NB4 (cell line): ENCODE measurements at regions not wholly inside any gene's neighbourhood (a gene's known extent, or its start where the extent isn't known, plus 50 kb on each side); places are given as distances from the start of the nearest gene placed in this dataset.

Source experiments
- DNase-seq: peaks from one replicate; pipeline ENCODE4 v3.0.0; 2010; ENCODE audit warnings: low read depth
- H3K4me3 ChIP-seq: one replicate; pipeline ENCODE4 v1.5.1; 2011; ENCODE audit warnings: mild to moderate bottlenecking, low read depth, low read length, moderate library complexity
- CTCF ChIP-seq: IDR thresholded peaks from one replicate; pipeline ENCODE4 v1.5.1; 2012; ENCODE audit warnings: low read depth, low read length
- MAX ChIP-seq: IDR thresholded peaks from 2 replicates; pipeline ENCODE4 v1.6.1; 2011; ENCODE audit warnings: low read depth, low read length
- MYC ChIP-seq: IDR thresholded peaks from 2 replicates; pipeline ENCODE4 v1.6.1; 2011; ENCODE audit warnings: low read depth, low read length
- POLR2A ChIP-seq: IDR thresholded peaks from 2 replicates; pipeline ENCODE4 v1.6.1; 2011; ENCODE audit warnings: mild to moderate bottlenecking; ENCODE audit not compliant: insufficient read length; ENCODE audit errors: extremely low read depth

- no peak for DNase-seq
- no peak overlapping the region for H3K4me3 ChIP-seq
- TF ChIP-seq MAX (no peak), MYC (no peak), CTCF (no peak)
Measured at GRCh38 chr16:74029115-74029792, 267.4 kb upstream of the PSMD7 start.

GRCh38 chr16:74026373-74027281 is 270.0 kb upstream of the PSMD7 start:
- no peak for TF ChIP-seq MYC
- TF ChIP-seq MAX = no peak
- no peak for TF ChIP-seq CTCF
- no peak for TF ChIP-seq POLR2A
- no peak for DNase-seq
- H3K4me3 ChIP-seq = no peak overlapping the region

- no peak for DNase-seq
- H3K4me3 ChIP-seq = no peak overlapping the region
- TF ChIP-seq MYC (no peak), MAX (no peak), POLR2A (no peak), CTCF (no peak)
Measured at GRCh38 chr16:74024953-74025352, 271.7 kb upstream of the PSMD7 start.

GRCh38 chr16:74020095-74020670 is 276.4 kb upstream of the PSMD7 start:
- H3K4me3 ChIP-seq = no peak overlapping the region
- TF ChIP-seq POLR2A (no peak), MAX (no peak), MYC (no peak), CTCF (no peak)
- no peak for DNase-seq

- no peak overlapping the region for H3K4me3 ChIP-seq
- TF ChIP-seq MYC (no peak), POLR2A (no peak), MAX (no peak), CTCF (no peak)
- no peak for DNase-seq
Measured at GRCh38 chr16:74019612-74020011, 277.0 kb upstream of the PSMD7 start.
